Smooth muscle cell (in vitro differentiated cells): ENCODE measurements at regions not wholly inside any gene's neighbourhood (a gene's known extent, or its start where the extent isn't known, plus 50 kb on each side); places are given as distances from the start of the nearest gene placed in this dataset.
A peak's percentile ranks its signal among the peaks of the same experiment; 100 is the strongest.

Experiments used
- DNase-seq: peaks from one replicate; lab custom pipeline; 2025; ENCODE audit not compliant: unreplicated experiment; lab: John Stamatoyannopoulos, UW
- H2AFZ ChIP-seq: fragments of 200-600 bp; sonication (generic); 2 replicates; pipeline ENCODE4 v1.6.0; 2016; ENCODE audit warnings: antibody characterized with exemption, low read depth, mild to moderate bottlenecking
- H3F3A ChIP-seq: fragments of 200-600 bp; sonication (generic); 2 replicates; pipeline ENCODE4 v1.6.0; 2017; ENCODE audit warnings: antibody characterized with exemption, low read depth
- H3K27ac ChIP-seq: fragments of 200-600 bp; sonication (generic); 2 replicates; pipeline ENCODE4 v1.5.1; 2016; ENCODE audit warnings: low read depth, mild to moderate bottlenecking
- H3K27me3 ChIP-seq: fragments of 200-600 bp; sonication (generic); 2 replicates; pipeline ENCODE4 v1.6.1; 2016; ENCODE audit warnings: low read depth, mild to moderate bottlenecking
- H3K36me3 ChIP-seq: fragments of 200-600 bp; sonication (generic); 2 replicates; pipeline ENCODE4 v1.5.1; 2016; ENCODE audit warnings: low read depth
- H3K4me1 ChIP-seq: fragments of 200-600 bp; sonication (generic); 2 replicates; pipeline ENCODE4 v1.5.1; 2016; ENCODE audit warnings: low read depth
- H3K4me2 ChIP-seq: fragments of 200-600 bp; sonication (generic); 2 replicates; pipeline ENCODE4 v1.6.0; 2016; ENCODE audit warnings: mild to moderate bottlenecking
- H3K4me3 ChIP-seq: fragments of 200-600 bp; sonication (generic); 2 replicates; pipeline ENCODE4 v1.5.1; 2016; ENCODE audit warnings: mild to moderate bottlenecking
- H3K79me2 ChIP-seq: fragments of 200-600 bp; sonication (generic); 2 replicates; pipeline ENCODE4 v1.6.0; 2016; ENCODE audit warnings: low read depth, mild to moderate bottlenecking
- H3K9ac ChIP-seq: fragments of 200-600 bp; sonication (generic); 2 replicates; pipeline ENCODE4 v1.6.0; 2016; ENCODE audit warnings: low read depth
- H3K9me3 ChIP-seq: fragments of 200-600 bp; sonication (generic); replicated peaks from 2 replicates; pipeline ENCODE4 v1.5.1; 2016; ENCODE audit warnings: low read depth
- H4K20me1 ChIP-seq: fragments of 200-600 bp; sonication (generic); 2 replicates; pipeline ENCODE4 v1.6.0; 2016; ENCODE audit warnings: low read depth
- CTCF ChIP-seq: fragments of 200-600 bp; sonication (generic); IDR thresholded peaks from 2 replicates; pipeline ENCODE4 v1.5.1; 2017; ENCODE audit warnings: borderline replicate concordance, mild to moderate bottlenecking, antibody characterized with exemption; ENCODE audit not compliant: insufficient read depth, poor library complexity, severe bottlenecking
- WGBS: methylation state at CpG from one replicate; pipeline ENCODE4 v1.1.7; 2016; ENCODE audit warnings: low lambda C conversion rate; 5-methylcytosine and 5-hydroxymethylcytosine counted together

- Histone ChIP-seq H3K4me2 (no peak overlapping the region), H3K79me2 (no peaks in the 10 kb centered on the region), H3K36me3 (no peaks in the 10 kb centered on the region), H3K4me3 (no peak overlapping the region), H3K9ac (no peak overlapping the region), H3K27ac (no peak overlapping the region), H4K20me1 (no peaks in the 10 kb centered on the region), H3K9me3 (no peaks in the 10 kb centered on the region), H3K27me3 (no peaks in the 10 kb centered on the region), H3K4me1 (no peaks in the 10 kb centered on the region), H3F3A (no peaks in the 10 kb centered on the region), H2AFZ (no peak overlapping the region)
- no peak for DNase-seq
- TF ChIP-seq CTCF = peak; percentile 85
- 9% methylated on average over 3 of the region's 3 CpGs for WGBS
These were observed 502.7 kb downstream of the UQCRFS1 start for GRCh38 chr19:28710278-28710677.

GRCh38 chr19:28706693-28707092 lies 506.3 kb downstream of the UQCRFS1 start:
- H3K9ac ChIP-seq = no peak overlapping the region
- no peaks in the 10 kb centered on the region for H4K20me1 ChIP-seq
- WGBS = 95% methylated on average over 2 of the region's 2 CpGs
- H2AFZ ChIP-seq = no peak overlapping the region
- no peak overlapping the region for H3K27ac ChIP-seq
- no peak overlapping the region for H3K4me3 ChIP-seq
- no peaks in the 10 kb centered on the region for H3K27me3 ChIP-seq
- DNase-seq = no peak
- peaks cover 5% of the 10 kb centered on the region for H3K4me1 ChIP-seq
- no peaks in the 10 kb centered on the region for H3K36me3 ChIP-seq
- H3K4me2 ChIP-seq = no peak overlapping the region
- no peaks in the 10 kb centered on the region for H3K9me3 ChIP-seq
- no peak for TF ChIP-seq CTCF
- no peaks in the 10 kb centered on the region for H3K79me2 ChIP-seq
- no peaks in the 10 kb centered on the region for H3F3A ChIP-seq

GRCh38 chr19:28705008-28705407 lies 507.9 kb downstream of the UQCRFS1 start:
- H3K4me2 ChIP-seq = peak overlapping the region; percentile 63
- no peak for DNase-seq

More at GRCh38 chr19:28705008-28705407, 507.9 kb downstream of the UQCRFS1 start:
- H4K20me1 ChIP-seq = no peaks in the 10 kb centered on the region
- WGBS = 13% methylated on average over 3 of the region's 3 CpGs
- no peaks in the 10 kb centered on the region for H3F3A ChIP-seq
- peak overlapping the region; percentile 8 for H3K9ac ChIP-seq
- H3K4me1 ChIP-seq = peaks cover 5% of the 10 kb centered on the region
- H3K27me3 ChIP-seq = no peaks in the 10 kb centered on the region
- no peak overlapping the region for H3K4me3 ChIP-seq
- no peaks in the 10 kb centered on the region for H3K9me3 ChIP-seq
- peak overlapping the region; percentile 83 for H3K27ac ChIP-seq
- H2AFZ ChIP-seq = peak overlapping the region; percentile 75
- peak; percentile 44 for TF ChIP-seq CTCF
- H3K36me3 ChIP-seq = no peaks in the 10 kb centered on the region
- no peaks in the 10 kb centered on the region for H3K79me2 ChIP-seq
